Esophagus muscularis mucosa (tissue), 4 donors: ENCODE measurements at regions not wholly inside any gene's neighbourhood (a gene's known extent, or its start where the extent isn't known, plus 50 kb on each side); places are given as distances from the start of the nearest gene placed in this dataset.

Experiments used
- DNase-seq: peaks from one replicate; pipeline ENCODE4 v3.0.0-alpha.2; 2017; ENCODE audit errors: extremely low spot score
- H3K27ac ChIP-seq, 4 donors: fragments of 200-600 bp; sonication (generic); replicated peaks in 1 of 4; 1 replicate in 3 of 4; 2 replicates in 1 of 4; pipeline ENCODE4 v1.5.1; 2016 to 2019; ENCODE audit warnings: mild to moderate bottlenecking in 1 of 4
- H3K27me3 ChIP-seq, 4 donors: fragments of 200-600 bp; sonication (generic); one replicate each; pipeline versions ENCODE4 v1.5.1 to v1.6.0; 2016 to 2019
- H3K36me3 ChIP-seq, 4 donors: fragments of 200-600 bp; sonication (generic); one replicate each; pipeline ENCODE4 v1.5.1; 2016 to 2019
- H3K4me1 ChIP-seq, 4 donors: fragments of 200-600 bp; sonication (generic); one replicate each; pipeline ENCODE4 v1.5.1; 2016 to 2019
- H3K4me3 ChIP-seq, 4 donors: fragments of 200-600 bp; sonication (generic); 1 replicate in 2 of 4; 2 replicates in 2 of 4; pipeline ENCODE4 v1.5.1; 2016 to 2019; ENCODE audit warnings: mild to moderate bottlenecking in 4 of 4, moderate library complexity in 1 of 4
- H3K9me3 ChIP-seq, 4 donors: fragments of 200-600 bp; sonication (generic); 1 replicate in 3 of 4; 2 replicates in 1 of 4; pipeline ENCODE4 v1.5.1; 2016 to 2019
- CTCF ChIP-seq, 3 experiments: fragments of 200-600 bp in 2 of 3; fragments of 450-650 bp in 1 of 3; sonication (generic) in 2 of 3; IDR thresholded peaks; one replicate each; pipeline ENCODE4 v1.5.1; 2017 to 2019; ENCODE audit warnings: antibody characterized with exemption in 3 of 3, mild to moderate bottlenecking in 2 of 3, moderate library complexity in 1 of 3
- EP300 ChIP-seq: sonication (generic); formaldehyde crosslinking; IDR thresholded peaks from one replicate; pipeline ENCODE4 v1.6.1; 2017; ENCODE audit warnings: antibody characterized with exemption
- POLR2A ChIP-seq: fragments of 450-650 bp; IDR thresholded peaks from one replicate; pipeline ENCODE4 v1.6.1; 2017; ENCODE audit warnings: antibody characterized with exemption, moderate library complexity, mild to moderate bottlenecking, low read depth
- POLR2AphosphoS5 ChIP-seq, 2 donors: sonication (generic); formaldehyde crosslinking; IDR thresholded peaks; one replicate each; pipeline ENCODE4 v1.6.1; 2017; ENCODE audit warnings: antibody characterized with exemption in 2 of 2
- WGBS: methylation state at CpG from one replicate; pipeline ENCODE4 v1.1.5; 2018; 5-methylcytosine and 5-hydroxymethylcytosine counted together
- intact Hi-C: fragments of 100-400 bp; cut with DNase I; formaldehyde crosslinking; loops from one replicate; pipeline ENCODE4 v1.15.1; 2023

- no peaks in the 10 kb centered on the region for H3K4me1 ChIP-seq
- intact Hi-C loops: no loop called here
- peaks cover 0 to 10% (median 5%) of the 10 kb centered on the region in 4 donors for H3K9me3 ChIP-seq
- no peak overlapping the region for H3K4me3 ChIP-seq
- WGBS: 52% methylated on average over 3 of the region's 3 CpGs
- no peaks in the 10 kb centered on the region for H3K27me3 ChIP-seq
- TF ChIP-seq CTCF (IDR thresholded peaks at IDR 0.05) (no peak), POLR2A (no peak), POLR2AphosphoS5 (IDR thresholded peaks at IDR 0.05) (no peak), EP300 (no peak)
- no peak for DNase-seq
- H3K27ac ChIP-seq: no peak overlapping the region
- H3K36me3 ChIP-seq: no peaks in the 10 kb centered on the region
Measured at GRCh38 chr7:11970132-11970531, 138.1 kb upstream of the THSD7A start.

DNA sequence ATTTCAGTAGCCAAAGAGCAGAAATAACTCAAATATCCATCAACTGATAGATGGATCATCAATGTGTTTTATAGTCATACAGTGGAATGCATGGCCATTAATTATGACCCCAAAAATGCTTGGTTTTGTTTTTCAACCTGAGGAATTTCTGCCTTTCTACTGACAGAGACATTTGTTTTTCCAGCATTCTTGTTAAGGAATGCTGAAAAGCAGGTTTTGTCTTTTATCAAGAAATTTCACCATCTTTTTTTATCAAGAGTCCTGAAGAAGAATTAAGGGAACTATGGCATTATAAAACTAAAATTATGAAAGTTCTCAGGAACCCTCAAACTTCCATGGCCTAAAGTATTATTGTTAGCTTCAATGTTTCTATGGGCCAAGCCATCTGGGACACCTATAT, 153.4 kb upstream of the THSD7A start:
- TF ChIP-seq EP300 (no peak), CTCF (IDR thresholded peaks at IDR 0.05) (no peak), POLR2AphosphoS5 (IDR thresholded peaks at IDR 0.05) (no peak), POLR2A (no peak)
- no peaks in the 10 kb centered on the region for H3K27me3 ChIP-seq
- H3K27ac ChIP-seq: no peak overlapping the region
- intact Hi-C loops: no loop called here
- peaks cover 0 to 7% (median 2%) of the 10 kb centered on the region in 4 donors for H3K9me3 ChIP-seq
- no peak for DNase-seq
- no peaks in the 10 kb centered on the region for H3K36me3 ChIP-seq
- H3K4me1 ChIP-seq: no peaks in the 10 kb centered on the region
- no peak overlapping the region for H3K4me3 ChIP-seq

GRCh38 chr7:11985971-11986370, 154.0 kb upstream of the THSD7A start:
- Histone ChIP-seq H3K4me1 (no peaks in the 10 kb centered on the region), H3K27ac (no peak overlapping the region), H3K9me3 (peaks cover 0 to 7% (median 2%) of the 10 kb centered on the region in 4 donors), H3K4me3 (no peak overlapping the region), H3K36me3 (no peaks in the 10 kb centered on the region), H3K27me3 (no peaks in the 10 kb centered on the region)
- DNase-seq: no peak
- intact Hi-C loops: no loop called here
- 76% methylated on average over 3 of the region's 3 CpGs for WGBS
- TF ChIP-seq POLR2A: no peak
- TF ChIP-seq CTCF (IDR thresholded peaks at IDR 0.05): no peak
- TF ChIP-seq EP300: no peak
- no peak for TF ChIP-seq POLR2AphosphoS5 (IDR thresholded peaks at IDR 0.05)

- H3K27ac ChIP-seq: no peak overlapping the region
- no peaks in the 10 kb centered on the region for H3K27me3 ChIP-seq
- no peaks in the 10 kb centered on the region for H3K4me1 ChIP-seq
- TF ChIP-seq POLR2AphosphoS5 (IDR thresholded peaks at IDR 0.05): no peak
- no peak for TF ChIP-seq CTCF (IDR thresholded peaks at IDR 0.05)
- TF ChIP-seq EP300: no peak
- no peak for TF ChIP-seq POLR2A
- 55% methylated on average over 1 of the region's 1 CpG for WGBS
- peaks cover 0 to 4% (median 0%) of the 10 kb centered on the region in 4 donors for H3K9me3 ChIP-seq
- intact Hi-C loops: no loop called here
- no peak for DNase-seq
- no peak overlapping the region for H3K4me3 ChIP-seq
- no peaks in the 10 kb centered on the region for H3K36me3 ChIP-seq
Measured at GRCh38 chr7:11988186-11988585, 156.2 kb upstream of the THSD7A start.

DNA sequence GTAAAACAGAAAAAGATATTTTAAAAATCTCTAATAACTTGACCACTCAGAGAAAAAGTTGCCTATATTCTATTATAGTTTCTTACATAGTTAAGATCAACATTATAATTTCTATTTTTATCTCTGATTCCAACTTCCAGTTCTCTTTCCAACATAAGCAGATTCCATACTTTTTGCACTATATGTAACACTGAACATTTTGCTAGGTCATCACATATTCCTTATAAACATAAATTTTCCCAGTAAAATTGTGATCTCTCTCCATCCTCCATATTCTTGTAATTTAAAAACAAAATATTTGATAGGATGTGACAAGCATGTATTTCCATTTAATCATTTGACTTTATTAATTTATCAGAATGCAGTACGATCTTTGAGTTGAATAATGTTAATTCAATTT, 170.4 kb upstream of the THSD7A start:
- intact Hi-C loops: no loop called here
- TF ChIP-seq POLR2AphosphoS5 (IDR thresholded peaks at IDR 0.05): no peak
- no peak for TF ChIP-seq EP300
- no peak for TF ChIP-seq POLR2A
- no peak for TF ChIP-seq CTCF (IDR thresholded peaks at IDR 0.05)
- Histone ChIP-seq H3K9me3 (no peaks in the 10 kb centered on the region), H3K4me1 (no peaks in the 10 kb centered on the region), H3K36me3 (no peaks in the 10 kb centered on the region), H3K4me3 (no peak overlapping the region), H3K27me3 (no peaks in the 10 kb centered on the region), H3K27ac (no peak overlapping the region)
- DNase-seq: no peak
- WGBS: 95% methylated on average over 1 of the region's 1 CpG
